GOT3 (cell line): ENCODE measurements at regions not wholly inside any gene's neighbourhood (a gene's known extent, or its start where the extent isn't known, plus 50 kb on each side); places are given as distances from the start of the nearest gene placed in this dataset.

ENCODE experiments used
- DNase-seq: peaks from one replicate; lab custom pipeline; 2025; ENCODE audit warnings: mixed read lengths; lab: John Stamatoyannopoulos, UW

DNA sequence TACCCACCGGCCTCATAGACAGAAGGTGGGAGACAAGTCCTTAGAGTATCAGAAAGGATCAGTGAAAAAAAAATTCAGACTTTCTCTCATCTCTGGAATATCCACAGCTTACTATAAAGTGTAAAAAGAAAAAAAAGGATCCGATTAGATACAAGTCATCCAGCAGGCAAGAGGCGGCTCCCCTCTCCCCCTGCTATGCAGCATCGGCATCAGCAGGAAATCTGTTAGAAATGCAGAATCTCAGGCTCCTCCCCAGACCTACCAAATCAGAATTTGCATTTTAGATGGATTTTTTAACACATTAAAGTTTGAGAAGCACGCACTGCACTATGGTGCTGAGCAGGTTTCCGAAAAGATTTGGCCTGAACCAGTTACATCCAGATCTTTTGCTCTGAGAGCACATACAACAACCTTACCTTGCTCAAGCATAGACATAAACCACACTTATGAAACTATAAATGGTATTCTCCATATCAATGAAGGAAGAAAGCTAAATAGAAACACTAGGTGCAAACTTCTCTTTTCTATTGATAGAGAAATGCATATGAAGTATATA, 117.0 kb upstream of the POU3F2 start:
- DNase-seq: no peak

GRCh38 chr6:98717988-98718387, 116.4 kb upstream of the POU3F2 start:
- no peak for DNase-seq

GRCh38 chr6:98724537-98724936, 109.8 kb upstream of the POU3F2 start:
- no peak for DNase-seq

- DNase-seq: no peak
These were observed 87.1 kb upstream of the POU3F2 start for GRCh38 chr6:98747273-98747672.

DNA sequence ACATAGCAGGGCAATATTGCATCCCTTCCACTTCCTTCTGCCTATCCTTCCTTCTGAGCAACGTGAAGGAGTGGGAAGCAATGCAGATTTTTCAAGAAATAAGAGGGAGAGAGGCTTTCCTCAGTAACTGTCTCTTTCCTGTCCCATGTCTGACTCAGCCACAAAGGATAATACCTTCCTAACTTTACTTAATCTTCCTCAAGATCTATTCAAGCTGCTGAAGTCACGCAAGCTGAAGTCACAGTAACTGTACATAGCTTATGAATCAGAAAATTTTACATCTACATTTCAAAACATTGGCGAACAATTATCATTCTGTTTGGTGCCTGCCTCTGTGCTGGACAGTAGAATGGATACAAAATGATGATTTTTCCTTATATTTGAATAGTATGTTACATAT, 86.4 kb upstream of the POU3F2 start:
- no peak for DNase-seq

DNA sequence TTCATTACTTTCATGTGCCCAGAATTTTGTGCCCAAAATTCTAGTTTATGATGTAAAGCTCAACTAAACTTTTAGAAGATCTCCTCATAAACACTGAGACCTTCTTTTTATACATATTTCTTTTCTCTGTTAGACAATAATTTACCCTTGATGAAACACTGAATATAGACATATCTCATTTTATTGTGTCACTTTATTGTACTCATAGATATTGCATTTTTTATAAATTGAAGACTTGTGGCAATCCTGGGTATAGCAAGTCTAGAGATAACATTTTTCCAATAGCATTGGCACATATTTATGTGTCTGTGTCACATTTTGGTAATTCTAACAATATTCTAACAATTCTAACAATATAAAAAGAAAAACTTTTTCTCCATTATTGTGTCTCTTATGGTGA, 74.9 kb upstream of the POU3F2 start:
- no peak for DNase-seq

GRCh38 chr6:98764373-98764911, 69.9 kb upstream of the POU3F2 start:
- no peak for DNase-seq

DNA sequence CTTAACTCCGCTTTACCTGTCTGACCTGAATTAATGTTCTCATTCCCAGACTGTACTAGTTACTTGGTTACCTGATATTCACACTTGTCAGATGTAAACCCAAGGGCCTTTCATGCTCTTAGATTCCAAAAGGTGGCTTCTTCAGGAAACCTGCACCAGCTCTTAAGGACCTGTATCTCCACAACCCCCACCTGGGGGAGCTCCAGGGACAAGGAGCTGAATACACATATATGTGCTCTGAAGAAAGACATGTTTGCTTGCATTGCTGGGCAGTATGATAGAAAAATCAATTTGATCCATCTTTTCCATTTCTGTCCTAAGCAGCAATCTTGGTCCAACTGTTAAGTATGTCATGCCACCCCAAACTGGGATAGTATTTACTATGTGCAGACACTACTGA, 64.8 kb upstream of the POU3F2 start:
- no peak for DNase-seq

DNA sequence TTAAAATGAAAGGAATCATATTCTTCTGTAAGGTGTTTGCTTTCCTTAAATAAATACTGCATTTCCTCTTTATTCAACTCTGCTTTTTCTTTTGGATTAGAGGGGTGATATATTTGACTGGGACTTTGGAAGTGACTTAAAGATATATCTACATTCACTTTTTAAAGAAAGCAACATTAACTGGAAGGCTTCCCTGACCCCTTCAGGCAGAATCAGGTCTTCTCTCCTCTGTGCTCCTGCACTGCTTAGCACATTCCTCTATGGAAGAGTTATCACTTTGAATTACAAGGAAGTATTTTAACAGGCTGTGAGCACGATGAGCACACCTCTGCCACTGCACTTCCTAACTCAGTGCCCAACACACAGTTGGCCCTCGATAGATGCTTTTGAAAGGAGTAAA, 59.2 kb upstream of the POU3F2 start:
- no peak for DNase-seq

DNA sequence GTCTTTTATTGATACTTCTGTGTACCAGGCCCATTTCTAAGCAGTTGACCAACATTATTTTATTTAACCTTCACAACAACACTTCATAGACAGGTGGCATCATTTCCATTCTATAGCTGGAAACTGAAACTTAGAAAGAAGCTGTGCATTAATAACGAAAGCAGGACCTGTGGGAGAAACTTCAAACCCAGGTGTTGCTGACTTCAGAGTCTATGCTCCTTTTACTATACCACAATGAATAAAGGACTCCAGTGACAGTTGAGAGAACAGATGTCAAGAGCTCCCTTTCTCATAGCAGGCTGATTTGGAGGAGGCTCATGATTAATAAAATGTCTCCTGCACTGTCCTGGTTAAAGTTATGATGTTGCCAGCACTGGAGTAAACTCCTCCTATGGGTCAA, 56.6 kb upstream of the POU3F2 start:
- DNase-seq: no peak

- no peak for DNase-seq
These were observed 54.8 kb upstream of the POU3F2 start for GRCh38 chr6:98779618-98780017.

DNA sequence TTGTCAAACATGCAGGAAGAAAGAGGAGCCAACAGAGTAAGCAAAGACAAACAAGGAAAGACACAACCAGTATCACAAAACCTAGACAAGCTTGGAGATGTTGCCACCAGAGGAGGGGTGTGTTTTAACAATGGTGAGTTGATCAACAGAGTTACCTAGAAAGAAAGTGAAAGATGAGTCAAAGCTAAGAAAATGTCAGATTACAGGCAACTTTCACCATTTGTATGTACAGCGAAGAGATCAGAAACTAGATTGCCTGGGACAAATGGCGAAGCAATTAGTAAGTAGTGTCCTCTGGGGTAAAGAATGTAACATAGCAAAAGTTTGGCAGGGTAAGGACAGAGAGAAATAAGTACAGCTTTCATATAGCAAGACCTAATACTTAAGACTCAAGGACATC, 51.6 kb upstream of the POU3F2 start:
- DNase-seq: no peak

- DNase-seq: no peak
These were observed 50.8 kb upstream of the POU3F2 start for GRCh38 chr6:98783578-98783977.
